ENCODE measurements at regions not wholly inside any gene's neighbourhood (a gene's known extent, or its start where the extent isn't known, plus 50 kb on each side); places are given as distances from the start of the nearest gene placed in this dataset.

GRCh38 chr15:45863881-45864580, 229.2 kb downstream of the SQOR start:
- TF ChIP-seq, protein P1, sequence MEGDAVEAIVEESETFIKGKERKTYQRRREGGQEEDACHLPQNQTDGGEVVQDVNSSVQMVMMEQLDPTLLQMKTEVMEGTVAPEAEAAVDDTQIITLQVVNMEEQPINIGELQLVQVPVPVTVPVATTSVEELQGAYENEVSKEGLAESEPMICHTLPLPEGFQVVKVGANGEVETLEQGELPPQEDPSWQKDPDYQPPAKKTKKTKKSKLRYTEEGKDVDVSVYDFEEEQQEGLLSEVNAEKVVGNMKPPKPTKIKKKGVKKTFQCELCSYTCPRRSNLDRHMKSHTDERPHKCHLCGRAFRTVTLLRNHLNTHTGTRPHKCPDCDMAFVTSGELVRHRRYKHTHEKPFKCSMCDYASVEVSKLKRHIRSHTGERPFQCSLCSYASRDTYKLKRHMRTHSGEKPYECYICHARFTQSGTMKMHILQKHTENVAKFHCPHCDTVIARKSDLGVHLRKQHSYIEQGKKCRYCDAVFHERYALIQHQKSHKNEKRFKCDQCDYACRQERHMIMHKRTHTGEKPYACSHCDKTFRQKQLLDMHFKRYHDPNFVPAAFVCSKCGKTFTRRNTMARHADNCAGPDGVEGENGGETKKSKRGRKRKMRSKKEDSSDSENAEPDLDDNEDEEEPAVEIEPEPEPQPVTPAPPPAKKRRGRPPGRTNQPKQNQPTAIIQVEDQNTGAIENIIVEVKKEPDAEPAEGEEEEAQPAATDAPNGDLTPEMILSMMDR (conservative IDR thresholded peaks at IDR 0.05; ENCODE audit: low read depth, low read length), result no peak
- TF ChIP-seq EZH2 (IDR thresholded peaks at IDR 0.05; ENCODE audit: low read length, unreplicated experiment), result no peak
- no peak for TF ChIP-seq EZH2phosphoT487 (IDR thresholded peaks at IDR 0.05; ENCODE audit: borderline replicate concordance, low read length)

Measured in PC-3 (cell line).